ENCODE measurements at regions not wholly inside any gene's neighbourhood (a gene's known extent, or its start where the extent isn't known, plus 50 kb on each side); places are given as distances from the start of the nearest gene placed in this dataset.

- no peak for DNase-seq
- intact Hi-C loops (cut with DNase I) = no loop called here
Measured at GRCh38 chr3:140809316-140809715, 131.5 kb downstream of the TRIM42 start.

- no peak for DNase-seq
- intact Hi-C loops (cut with DNase I) = no loop called here
Measured at GRCh38 chr3:140816372-140817195, 125.1 kb upstream of the SLC25A36 start.

GRCh38 chr3:140821493-140821892 is 120.1 kb upstream of the SLC25A36 start:
- intact Hi-C loops (cut with DNase I) = no loop called here
- DNase-seq = no peak

- no peak for DNase-seq
- intact Hi-C loops (cut with DNase I) = no loop called here
Measured at GRCh38 chr3:140822401-140823047, 119.1 kb upstream of the SLC25A36 start.

GRCh38 chr3:140823106-140823505 is 118.5 kb upstream of the SLC25A36 start:
- intact Hi-C loops (cut with DNase I) = no loop called here
- no peak for DNase-seq

GRCh38 chr3:140827894-140828293 is 113.7 kb upstream of the SLC25A36 start:
- no peak for DNase-seq
- intact Hi-C loops (cut with DNase I) = no loop called here

GRCh38 chr3:140828585-140828984 is 113.1 kb upstream of the SLC25A36 start:
- intact Hi-C loops (cut with DNase I) = no loop called here
- DNase-seq = no peak

- DNase-seq = no peak
- intact Hi-C loops (cut with DNase I) = no loop called here
Measured at GRCh38 chr3:140829796-140830195, 111.8 kb upstream of the SLC25A36 start.

GRCh38 chr3:140830391-140830790 is 111.2 kb upstream of the SLC25A36 start:
- DNase-seq = no peak
- intact Hi-C loops (cut with DNase I) = no loop called here

GRCh38 chr3:140832883-140833282 is 108.8 kb upstream of the SLC25A36 start:
- no peak for DNase-seq
- intact Hi-C loops (cut with DNase I) = no loop called here

GRCh38 chr3:140834266-140835037 is 107.2 kb upstream of the SLC25A36 start:
- no peak for DNase-seq
- intact Hi-C loops (cut with DNase I) = no loop called here

GRCh38 chr3:140842984-140843649 is 98.5 kb upstream of the SLC25A36 start:
- intact Hi-C loops (cut with DNase I) = no loop called here
- DNase-seq = no peak

GRCh38 chr3:140843656-140844055 is 98.0 kb upstream of the SLC25A36 start:
- no peak for DNase-seq
- intact Hi-C loops (cut with DNase I) = no loop called here

GRCh38 chr3:140844072-140844471 is 97.6 kb upstream of the SLC25A36 start:
- intact Hi-C loops (cut with DNase I) = no loop called here
- no peak for DNase-seq

- no peak for DNase-seq
- intact Hi-C loops (cut with DNase I) = no loop called here
Measured at GRCh38 chr3:140845882-140846281, 95.8 kb upstream of the SLC25A36 start.

GRCh38 chr3:140848666-140849065 is 93.0 kb upstream of the SLC25A36 start:
- peak in 1 of 10 donors; percentile 70 for DNase-seq
- intact Hi-C loops (cut with DNase I) = no loop called here

GRCh38 chr3:140850210-140850955 is 91.3 kb upstream of the SLC25A36 start:
- intact Hi-C loops (cut with DNase I) = no loop called here
- DNase-seq = no peak

GRCh38 chr3:140854961-140855360 is 86.7 kb upstream of the SLC25A36 start:
- intact Hi-C loops (cut with DNase I) = no loop called here
- DNase-seq = no peak

GRCh38 chr3:140856905-140857304 is 84.7 kb upstream of the SLC25A36 start:
- intact Hi-C loops (cut with DNase I) = no loop called here

GRCh38 chr3:140857993-140858392 is 83.6 kb upstream of the SLC25A36 start:
- intact Hi-C loops (cut with DNase I) = no loop called here
- no peak for DNase-seq

More at GRCh38 chr3:140856905-140857304, 84.7 kb upstream of the SLC25A36 start:
- no peak for DNase-seq
